Karpas-422 (cell line): ENCODE measurements at regions not wholly inside any gene's neighbourhood (a gene's known extent, or its start where the extent isn't known, plus 50 kb on each side); places are given as distances from the start of the nearest gene placed in this dataset.

Experiments
- DNase-seq: peaks from one replicate; pipeline ENCODE4 v3.0.0-alpha.2; 2015
- H2AFZ ChIP-seq: fragments of 200-600 bp; sonication (generic); 2 replicates; pipeline ENCODE4 v1.6.1; 2014; ENCODE audit warnings: antibody characterized with exemption, low read length, mixed read lengths
- H3K27ac ChIP-seq: fragments of 200-600 bp; sonication (generic); 2 replicates; pipeline ENCODE4 v1.5.1; 2014; ENCODE audit warnings: mild to moderate bottlenecking, low read length, moderate library complexity
- H3K27me3 ChIP-seq: fragments of 200-600 bp; sonication (generic); 2 replicates; pipeline ENCODE4 v1.6.1; 2014; ENCODE audit warnings: low read length, mixed read lengths
- H3K36me3 ChIP-seq: fragments of 200-600 bp; sonication (generic); 2 replicates; pipeline ENCODE4 v1.6.1; 2014; ENCODE audit warnings: low read length, mixed read lengths; ENCODE audit not compliant: insufficient read depth
- H3K4me1 ChIP-seq: fragments of 200-600 bp; sonication (generic); 2 replicates; pipeline ENCODE4 v1.6.1; 2014; ENCODE audit warnings: mild to moderate bottlenecking, low read length, mixed read lengths
- H3K4me2 ChIP-seq: fragments of 200-600 bp; sonication (generic); 2 replicates; pipeline ENCODE4 v1.6.1; 2014; ENCODE audit warnings: low read length, low read depth, mild to moderate bottlenecking; ENCODE audit not compliant: poor library complexity, severe bottlenecking
- H3K4me3 ChIP-seq: fragments of 200-600 bp; sonication (generic); 2 replicates; pipeline ENCODE4 v1.5.1; 2014; ENCODE audit warnings: mild to moderate bottlenecking, antibody characterized with exemption, low read length, mixed read lengths
- H3K79me2 ChIP-seq: fragments of 200-600 bp; sonication (generic); 2 replicates; pipeline ENCODE4 v1.6.1; 2014; ENCODE audit warnings: mild to moderate bottlenecking, low read length, mixed read lengths
- H3K9ac ChIP-seq: fragments of 200-600 bp; sonication (generic); 2 replicates; pipeline ENCODE4 v1.6.0; 2014; ENCODE audit warnings: low read length
- H3K9me2 ChIP-seq: fragments of 200-600 bp; sonication (generic), shearing (Covaris generic); replicated peaks from 2 replicates; pipeline ENCODE4 v1.6.0; 2014; ENCODE audit warnings: mild to moderate bottlenecking, low read length, moderate library complexity; ENCODE audit not compliant: insufficient read depth
- H3K9me3 ChIP-seq: fragments of 300-700, 200-600 bp; sonication (generic); 2 replicates; pipeline ENCODE4 v1.6.1; 2014; ENCODE audit warnings: low read length, mixed read lengths
- H4K20me1 ChIP-seq: fragments of 200-600 bp; sonication (generic); 2 replicates; pipeline ENCODE4 v1.6.1; 2014; ENCODE audit warnings: mild to moderate bottlenecking, antibody characterized with exemption, low read length, low read depth; ENCODE audit not compliant: insufficient read depth

DNA sequence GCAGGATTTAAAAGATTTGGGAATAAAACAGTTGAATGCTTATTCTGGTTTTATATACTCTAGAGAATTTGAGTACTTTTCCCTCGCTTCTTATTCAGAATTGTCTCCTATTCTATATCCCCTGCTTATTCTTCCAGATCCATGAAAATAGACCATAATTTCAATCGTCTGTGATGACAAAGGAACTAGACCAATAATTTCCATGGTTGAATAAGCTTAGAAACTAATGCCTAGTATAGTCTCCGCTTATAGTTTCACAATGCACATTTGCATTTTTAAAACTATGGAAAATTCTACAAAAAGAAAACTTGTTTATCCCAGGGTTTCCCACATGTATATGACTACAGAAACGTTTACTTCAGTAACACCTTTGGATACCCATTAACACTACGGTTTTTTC lies 247.4 kb upstream of the NR5A2 start:
- Histone ChIP-seq H3K79me2 (no peaks in the 10 kb centered on the region), H3K9me3 (no peaks in the 10 kb centered on the region), H4K20me1 (no peaks in the 10 kb centered on the region), H3K36me3 (no peaks in the 10 kb centered on the region), H3K4me3 (no peak overlapping the region), H3K27me3 (no peaks in the 10 kb centered on the region), H2AFZ (no peak overlapping the region), H3K4me2 (no peak overlapping the region), H3K4me1 (no peaks in the 10 kb centered on the region), H3K9ac (no peak overlapping the region), H3K9me2 (no peaks in the 10 kb centered on the region), H3K27ac (no peak overlapping the region)
- no peak for DNase-seq

GRCh38 chr1:199780948-199781670 lies 246.4 kb upstream of the NR5A2 start:
- Histone ChIP-seq H3K4me1 (no peaks in the 10 kb centered on the region), H4K20me1 (no peaks in the 10 kb centered on the region), H3K79me2 (no peaks in the 10 kb centered on the region), H3K27me3 (no peaks in the 10 kb centered on the region), H3K9ac (no peak overlapping the region), H3K36me3 (no peaks in the 10 kb centered on the region), H3K27ac (no peak overlapping the region), H3K9me3 (no peaks in the 10 kb centered on the region), H2AFZ (no peak overlapping the region), H3K4me2 (no peak overlapping the region), H3K9me2 (no peaks in the 10 kb centered on the region), H3K4me3 (no peak overlapping the region)
- no peak for DNase-seq

GRCh38 chr1:199784138-199784895 lies 243.2 kb upstream of the NR5A2 start:
- Histone ChIP-seq H3K27ac (no peak overlapping the region), H3K4me3 (no peak overlapping the region), H3K9me3 (no peaks in the 10 kb centered on the region), H2AFZ (no peak overlapping the region), H3K79me2 (no peaks in the 10 kb centered on the region), H4K20me1 (no peaks in the 10 kb centered on the region), H3K9me2 (no peaks in the 10 kb centered on the region), H3K4me1 (no peaks in the 10 kb centered on the region), H3K9ac (no peak overlapping the region), H3K36me3 (no peaks in the 10 kb centered on the region), H3K4me2 (no peak overlapping the region), H3K27me3 (no peaks in the 10 kb centered on the region)
- DNase-seq = no peak

- Histone ChIP-seq H3K27me3 (no peaks in the 10 kb centered on the region), H3K4me2 (no peak overlapping the region), H4K20me1 (no peaks in the 10 kb centered on the region), H3K27ac (no peak overlapping the region), H3K79me2 (no peaks in the 10 kb centered on the region), H3K9me2 (no peaks in the 10 kb centered on the region), H3K36me3 (no peaks in the 10 kb centered on the region), H3K9ac (no peak overlapping the region), H3K4me3 (no peak overlapping the region), H2AFZ (no peak overlapping the region), H3K4me1 (no peaks in the 10 kb centered on the region), H3K9me3 (no peaks in the 10 kb centered on the region)
- DNase-seq = no peak
Measured at GRCh38 chr1:199786695-199787094, 240.8 kb upstream of the NR5A2 start.

DNA sequence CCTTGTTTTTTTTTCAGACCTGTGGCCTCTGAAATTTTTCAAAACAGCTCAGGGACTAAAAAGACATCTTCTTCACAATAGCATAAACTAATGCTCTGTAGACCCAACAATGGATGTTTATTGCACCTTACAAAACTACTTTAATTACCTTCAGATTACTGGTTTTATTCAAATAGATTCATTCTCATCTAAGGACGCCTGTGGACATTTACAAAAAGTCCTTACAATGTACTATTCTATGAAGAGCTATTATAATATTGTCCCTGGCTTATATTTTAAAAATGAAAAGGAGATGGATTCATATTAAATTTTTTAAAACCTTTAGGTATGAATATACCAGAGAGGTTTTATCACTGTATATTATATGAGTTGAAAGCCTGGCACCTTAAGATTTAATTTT lies 238.4 kb upstream of the NR5A2 start:
- H3K9ac ChIP-seq = no peak overlapping the region

GRCh38 chr1:199791495-199791894 lies 236.0 kb upstream of the NR5A2 start:
- H3K27me3 ChIP-seq = no peaks in the 10 kb centered on the region
- H2AFZ ChIP-seq = no peak overlapping the region
- no peaks in the 10 kb centered on the region for H4K20me1 ChIP-seq
- no peak overlapping the region for H3K4me3 ChIP-seq
- H3K9me3 ChIP-seq = no peaks in the 10 kb centered on the region
- no peak overlapping the region for H3K27ac ChIP-seq
- H3K36me3 ChIP-seq = no peaks in the 10 kb centered on the region
- H3K9ac ChIP-seq = no peak overlapping the region
- H3K4me1 ChIP-seq = no peaks in the 10 kb centered on the region
- H3K9me2 ChIP-seq = no peaks in the 10 kb centered on the region
- DNase-seq = no peak
- H3K79me2 ChIP-seq = no peaks in the 10 kb centered on the region
- no peak overlapping the region for H3K4me2 ChIP-seq

More for the DNA sequence above, 238.4 kb upstream of the NR5A2 start:
- Histone ChIP-seq H3K4me2 (no peak overlapping the region), H3K9me3 (no peaks in the 10 kb centered on the region), H3K9me2 (no peaks in the 10 kb centered on the region), H3K27me3 (no peaks in the 10 kb centered on the region), H4K20me1 (no peaks in the 10 kb centered on the region), H3K27ac (no peak overlapping the region), H3K79me2 (no peaks in the 10 kb centered on the region), H3K4me3 (no peak overlapping the region), H2AFZ (no peak overlapping the region), H3K36me3 (no peaks in the 10 kb centered on the region), H3K4me1 (no peaks in the 10 kb centered on the region)
- no peak for DNase-seq

GRCh38 chr1:199792874-199793273 lies 234.6 kb upstream of the NR5A2 start:
- no peak for DNase-seq
- no peak overlapping the region for H2AFZ ChIP-seq
- H3K4me1 ChIP-seq = no peaks in the 10 kb centered on the region
- H3K4me2 ChIP-seq = no peak overlapping the region
- H3K9me2 ChIP-seq = no peaks in the 10 kb centered on the region
- no peaks in the 10 kb centered on the region for H3K27me3 ChIP-seq
- no peaks in the 10 kb centered on the region for H3K79me2 ChIP-seq
- no peaks in the 10 kb centered on the region for H4K20me1 ChIP-seq
- H3K27ac ChIP-seq = no peak overlapping the region
- H3K4me3 ChIP-seq = no peak overlapping the region
- no peaks in the 10 kb centered on the region for H3K36me3 ChIP-seq
- H3K9ac ChIP-seq = no peak overlapping the region
- H3K9me3 ChIP-seq = no peaks in the 10 kb centered on the region

DNA sequence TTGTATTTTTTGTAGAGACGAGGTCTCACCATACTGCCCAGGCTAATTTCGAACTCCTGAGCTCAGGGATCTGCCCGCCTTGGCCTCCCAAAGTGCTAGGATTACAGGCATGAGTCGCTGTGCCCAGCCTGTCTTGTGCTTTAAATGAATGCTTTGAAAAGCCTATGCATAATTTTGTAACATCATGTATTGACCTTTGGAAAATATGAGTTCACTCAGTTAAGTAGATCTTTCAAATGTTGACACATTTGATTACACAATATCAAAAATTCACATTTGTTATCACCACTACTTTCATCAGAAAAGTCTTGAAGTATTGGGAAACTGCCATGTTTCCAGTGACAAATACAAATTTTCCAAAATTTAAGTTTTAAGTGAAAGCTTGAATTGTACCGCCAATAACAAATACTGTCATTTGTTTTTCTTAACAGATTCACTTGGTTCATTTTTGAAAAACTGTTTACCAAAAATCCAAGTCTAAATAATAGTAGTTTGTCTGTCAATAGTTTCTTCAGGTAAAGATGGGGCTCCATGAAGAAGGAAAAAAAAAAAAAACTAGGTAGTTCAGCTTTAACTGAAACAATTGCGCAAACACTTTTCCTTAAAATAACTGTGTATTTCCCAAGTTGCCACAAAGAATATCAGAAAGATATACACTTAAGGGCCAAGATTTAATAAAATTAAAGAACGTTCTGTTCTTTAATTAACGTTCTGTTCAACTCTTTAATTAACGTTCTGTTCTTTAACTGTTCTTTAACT lies 233.2 kb upstream of the NR5A2 start:
- no peaks in the 10 kb centered on the region for H3K79me2 ChIP-seq
- no peaks in the 10 kb centered on the region for H4K20me1 ChIP-seq
- H3K9ac ChIP-seq = no peak overlapping the region
- H3K36me3 ChIP-seq = no peaks in the 10 kb centered on the region
- no peaks in the 10 kb centered on the region for H3K9me3 ChIP-seq
- no peaks in the 10 kb centered on the region for H3K4me1 ChIP-seq
- H3K9me2 ChIP-seq = no peaks in the 10 kb centered on the region
- no peak overlapping the region for H3K4me3 ChIP-seq
- no peak overlapping the region for H2AFZ ChIP-seq
- no peak overlapping the region for H3K4me2 ChIP-seq
- DNase-seq = no peak
- no peaks in the 10 kb centered on the region for H3K27me3 ChIP-seq
- H3K27ac ChIP-seq = no peak overlapping the region
